Hepatocyte (in vitro differentiated cells): ENCODE measurements at regions not wholly inside any gene's neighbourhood (a gene's known extent, or its start where the extent isn't known, plus 50 kb on each side); places are given as distances from the start of the nearest gene placed in this dataset.

ENCODE experiments used
- DNase-seq: peaks from one replicate; pipeline ENCODE4 v3.0.0-alpha.2; 2016; ENCODE audit warnings: low spot score
- H2AFZ ChIP-seq: fragments of 200-600 bp; sonication (generic); 2 replicates; pipeline ENCODE4 v1.6.0; 2016; ENCODE audit warnings: antibody characterized with exemption, mild to moderate bottlenecking
- H3K27ac ChIP-seq: fragments of 200-600 bp; sonication (generic); 2 replicates; pipeline ENCODE4 v1.5.1; 2016; ENCODE audit warnings: mild to moderate bottlenecking
- H3K27me3 ChIP-seq: fragments of 200-600 bp; sonication (generic); 2 replicates; pipeline ENCODE4 v1.6.1; 2016
- H3K36me3 ChIP-seq: fragments of 200-600 bp; sonication (generic); replicated peaks from 2 replicates; pipeline ENCODE4 v1.5.1; 2016; ENCODE audit warnings: low read depth; ENCODE audit not compliant: insufficient read depth
- H3K4me1 ChIP-seq: fragments of 200-600 bp; sonication (generic); 2 replicates; pipeline ENCODE4 v1.5.1; 2016; ENCODE audit warnings: mild to moderate bottlenecking, moderate library complexity; ENCODE audit not compliant: insufficient read depth
- H3K4me2 ChIP-seq: fragments of 200-600 bp; sonication (generic); 2 replicates; pipeline ENCODE4 v1.6.0; 2016
- H3K4me3 ChIP-seq: fragments of 200-600 bp; sonication (generic); 2 replicates; pipeline ENCODE4 v1.5.1; 2016; ENCODE audit warnings: mild to moderate bottlenecking
- H3K79me2 ChIP-seq: fragments of 200-600 bp; sonication (generic); 2 replicates; pipeline ENCODE4 v1.6.0; 2017; ENCODE audit warnings: mild to moderate bottlenecking
- H3K9me2 ChIP-seq: fragments of 200-600 bp; sonication (generic); replicated peaks from 2 replicates; pipeline ENCODE4 v1.6.0; 2017; ENCODE audit warnings: mild to moderate bottlenecking; ENCODE audit not compliant: insufficient read depth
- H3K9me3 ChIP-seq: fragments of 200-600 bp; sonication (generic); 2 replicates; pipeline ENCODE4 v1.5.1; 2016; ENCODE audit warnings: low read depth, mild to moderate bottlenecking
- H4K20me1 ChIP-seq: fragments of 200-600 bp; sonication (generic); 2 replicates; pipeline ENCODE4 v1.6.0; 2016; ENCODE audit warnings: mild to moderate bottlenecking; ENCODE audit not compliant: insufficient read depth, poor library complexity, severe bottlenecking
- EZH2 ChIP-seq: fragments of 200-600 bp; sonication (generic); IDR thresholded peaks from 2 replicates; pipeline ENCODE4 v1.6.1; 2016; ENCODE audit warnings: antibody characterized with exemption, mild to moderate bottlenecking, borderline replicate concordance
- EZH2phosphoT487 ChIP-seq: fragments of 200-600 bp; sonication (generic); IDR thresholded peaks from one replicate; pipeline ENCODE4 v1.6.1; 2018; ENCODE audit warnings: antibody characterized with exemption, mild to moderate bottlenecking, low read depth, moderate library complexity; ENCODE audit not compliant: unreplicated experiment, severe bottlenecking
- WGBS: methylation state at CpG from one replicate; pipeline ENCODE4 v1.1.6; 2016; ENCODE audit warnings: low lambda C conversion rate; ENCODE audit errors: missing lambda C conversion rate; 5-methylcytosine and 5-hydroxymethylcytosine counted together
- TF ChIP-seq, protein P1 (sequence below): fragments of 200-600 bp; sonication (generic); IDR thresholded peaks from 2 replicates; pipeline ENCODE4 v1.5.1; 2016; ENCODE audit warnings: antibody characterized with exemption, mild to moderate bottlenecking; ENCODE audit not compliant: poor library complexity

DNA sequence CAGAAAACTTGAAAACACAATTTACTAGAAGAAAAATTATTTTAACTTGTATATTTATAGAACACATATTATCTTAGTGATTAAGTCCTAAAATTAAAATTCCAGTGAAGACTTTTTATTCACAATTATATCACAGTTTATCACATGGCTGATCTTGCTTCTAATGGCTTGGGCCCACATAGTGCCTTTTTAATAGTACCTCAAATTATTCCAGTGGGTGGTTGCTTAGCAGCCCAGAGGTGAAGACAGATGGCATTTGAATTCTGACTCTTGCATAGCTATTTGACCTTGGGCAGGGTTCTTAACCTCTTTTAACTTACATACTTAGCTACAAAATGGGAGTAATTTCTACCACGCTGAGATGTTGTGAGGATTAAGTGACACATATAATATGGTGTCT lies 214.7 kb upstream of the SGO1 start:
- Histone ChIP-seq H3K9me3 (no peaks in the 10 kb centered on the region), H3K4me2 (no peak overlapping the region), H3K9me2 (no peaks in the 10 kb centered on the region), H3K27ac (no peak overlapping the region), H2AFZ (no peak overlapping the region), H3K79me2 (no peaks in the 10 kb centered on the region), H3K4me1 (peaks cover 18% of the 10 kb centered on the region), H4K20me1 (no peaks in the 10 kb centered on the region), H3K36me3 (no peaks in the 10 kb centered on the region), H3K27me3 (no peaks in the 10 kb centered on the region), H3K4me3 (no peak overlapping the region)
- WGBS, result 80% methylated on average over 1 of the region's 1 CpG
- no peak for TF ChIP-seq EZH2phosphoT487
- TF ChIP-seq EZH2, result no peak
- TF ChIP-seq, protein P1, sequence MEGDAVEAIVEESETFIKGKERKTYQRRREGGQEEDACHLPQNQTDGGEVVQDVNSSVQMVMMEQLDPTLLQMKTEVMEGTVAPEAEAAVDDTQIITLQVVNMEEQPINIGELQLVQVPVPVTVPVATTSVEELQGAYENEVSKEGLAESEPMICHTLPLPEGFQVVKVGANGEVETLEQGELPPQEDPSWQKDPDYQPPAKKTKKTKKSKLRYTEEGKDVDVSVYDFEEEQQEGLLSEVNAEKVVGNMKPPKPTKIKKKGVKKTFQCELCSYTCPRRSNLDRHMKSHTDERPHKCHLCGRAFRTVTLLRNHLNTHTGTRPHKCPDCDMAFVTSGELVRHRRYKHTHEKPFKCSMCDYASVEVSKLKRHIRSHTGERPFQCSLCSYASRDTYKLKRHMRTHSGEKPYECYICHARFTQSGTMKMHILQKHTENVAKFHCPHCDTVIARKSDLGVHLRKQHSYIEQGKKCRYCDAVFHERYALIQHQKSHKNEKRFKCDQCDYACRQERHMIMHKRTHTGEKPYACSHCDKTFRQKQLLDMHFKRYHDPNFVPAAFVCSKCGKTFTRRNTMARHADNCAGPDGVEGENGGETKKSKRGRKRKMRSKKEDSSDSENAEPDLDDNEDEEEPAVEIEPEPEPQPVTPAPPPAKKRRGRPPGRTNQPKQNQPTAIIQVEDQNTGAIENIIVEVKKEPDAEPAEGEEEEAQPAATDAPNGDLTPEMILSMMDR, result no peak
- no peak for DNase-seq

DNA sequence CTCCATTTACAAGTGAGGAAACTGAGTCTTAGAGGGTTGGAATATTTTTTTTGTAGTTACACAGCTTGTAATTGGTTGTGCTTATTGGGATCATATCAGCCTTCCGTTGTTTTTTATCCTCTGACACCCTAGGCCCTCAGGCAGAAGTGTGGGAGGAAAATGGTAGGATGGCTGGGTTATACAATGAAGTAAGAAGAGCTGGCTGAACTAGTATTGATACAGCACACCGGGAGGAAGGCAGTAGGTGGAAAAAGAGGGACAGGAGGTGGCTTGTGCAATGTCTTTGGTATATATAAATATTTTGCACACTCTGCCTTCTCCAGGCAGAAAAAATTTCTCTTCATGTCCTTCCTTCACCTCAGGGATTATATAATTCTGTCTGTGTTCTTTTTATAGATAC lies 214.3 kb upstream of the SGO1 start:
- no peaks in the 10 kb centered on the region for H3K27me3 ChIP-seq
- peaks cover 16% of the 10 kb centered on the region for H3K4me1 ChIP-seq
- no peaks in the 10 kb centered on the region for H4K20me1 ChIP-seq
- 76% methylated on average over 2 of the region's 2 CpGs for WGBS
- no peaks in the 10 kb centered on the region for H3K9me2 ChIP-seq
- H3K27ac ChIP-seq, result no peak overlapping the region
- H3K79me2 ChIP-seq, result no peaks in the 10 kb centered on the region
- no peak overlapping the region for H3K4me2 ChIP-seq
- H3K36me3 ChIP-seq, result no peaks in the 10 kb centered on the region
- H2AFZ ChIP-seq, result no peak overlapping the region
- H3K9me3 ChIP-seq, result no peaks in the 10 kb centered on the region
- H3K4me3 ChIP-seq, result no peak overlapping the region
- DNase-seq, result no peak
- TF ChIP-seq EZH2 (no peak), EZH2phosphoT487 (no peak)
- TF ChIP-seq, protein P1, result no peak

DNA sequence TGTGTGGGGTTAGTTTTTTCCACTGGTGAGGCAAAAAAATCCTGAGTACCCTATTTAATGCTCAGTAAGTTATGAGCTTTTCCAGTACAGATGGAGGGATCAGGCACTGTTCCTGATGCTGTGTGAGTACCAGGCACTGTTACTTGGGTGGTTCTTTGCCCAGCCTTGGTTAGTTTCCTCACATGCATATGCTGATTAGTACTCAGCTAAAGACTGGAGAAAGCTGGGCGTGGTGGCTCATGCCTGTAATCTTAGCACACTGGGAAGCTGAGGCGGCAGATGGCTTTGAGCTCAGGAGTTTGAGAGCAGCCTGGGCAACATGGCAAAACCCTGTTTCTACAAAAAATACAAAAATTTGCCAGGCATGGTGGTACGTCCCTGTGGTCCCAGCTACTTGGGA lies 210.3 kb upstream of the SGO1 start:
- no peaks in the 10 kb centered on the region for H3K9me3 ChIP-seq
- H4K20me1 ChIP-seq, result no peaks in the 10 kb centered on the region
- TF ChIP-seq, protein P1, result no peak
- no peak for TF ChIP-seq EZH2phosphoT487
- no peak overlapping the region for H3K4me2 ChIP-seq
- no peak overlapping the region for H2AFZ ChIP-seq
- no peaks in the 10 kb centered on the region for H3K79me2 ChIP-seq
- H3K9me2 ChIP-seq, result no peaks in the 10 kb centered on the region
- no peaks in the 10 kb centered on the region for H3K27me3 ChIP-seq
- peaks cover 4% of the 10 kb centered on the region for H3K4me1 ChIP-seq
- DNase-seq, result no peak
- no peak overlapping the region for H3K27ac ChIP-seq
- no peaks in the 10 kb centered on the region for H3K36me3 ChIP-seq
- 80% methylated on average over 3 of the region's 3 CpGs for WGBS
- H3K4me3 ChIP-seq, result no peak overlapping the region

DNA sequence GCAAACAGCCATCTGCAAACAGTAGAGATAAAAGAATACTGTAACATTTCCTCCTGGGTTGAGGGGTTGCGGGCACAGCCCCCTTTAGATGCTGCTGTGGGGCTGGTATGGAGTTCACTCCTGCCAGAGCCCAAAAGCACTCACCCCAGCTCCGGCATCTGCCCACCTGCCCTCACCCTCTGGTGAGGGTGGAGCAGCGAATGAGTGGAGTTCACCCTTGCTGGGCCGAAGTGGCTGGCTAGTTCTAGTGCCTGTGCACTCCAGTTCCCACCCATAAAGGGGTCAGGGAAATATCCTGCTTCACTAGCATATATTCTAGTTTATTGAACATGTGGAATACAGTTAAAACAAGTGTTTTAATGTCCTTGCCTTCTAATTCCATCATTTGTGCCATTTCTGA lies 209.7 kb upstream of the SGO1 start:
- H3K4me2 ChIP-seq, result no peak overlapping the region
- no peak for DNase-seq
- H3K36me3 ChIP-seq, result no peaks in the 10 kb centered on the region
- no peak overlapping the region for H3K27ac ChIP-seq
- no peaks in the 10 kb centered on the region for H3K79me2 ChIP-seq
- no peaks in the 10 kb centered on the region for H3K9me3 ChIP-seq
- no peaks in the 10 kb centered on the region for H4K20me1 ChIP-seq
- no peaks in the 10 kb centered on the region for H3K9me2 ChIP-seq
- peaks cover 4% of the 10 kb centered on the region for H3K4me1 ChIP-seq
- no peak overlapping the region for H3K4me3 ChIP-seq
- no peaks in the 10 kb centered on the region for H3K27me3 ChIP-seq
- WGBS, result 85% methylated on average over 4 of the region's 4 CpGs
- TF ChIP-seq EZH2phosphoT487 (no peak), EZH2 (no peak)
- TF ChIP-seq, protein P1, result no peak
- H2AFZ ChIP-seq, result no peak overlapping the region
